ENCODE measurements at regions not wholly inside any gene's neighbourhood (a gene's known extent, or its start where the extent isn't known, plus 50 kb on each side); places are given as distances from the start of the nearest gene placed in this dataset.

GRCh38 chrX:19183761-19184477, 61.7 kb upstream of the ADGRG2 start (continued):
- TF ChIP-seq ZNF512 (CRISPR knock-in tag; IDR thresholded peaks at IDR 0.05; ENCODE audit: borderline replicate concordance): no peak
- TF ChIP-seq TCF7 (CRISPR knock-in tag; IDR thresholded peaks at IDR 0.05; ENCODE audit: low read depth): no peak
- no peak for TF ChIP-seq GTF2I (CRISPR knock-in tag; conservative IDR thresholded peaks at IDR 0.05)
- TF ChIP-seq ZMAT4 (CRISPR knock-in tag; IDR thresholded peaks at IDR 0.05): no peak
- TF ChIP-seq PREB (CRISPR knock-in tag; IDR thresholded peaks at IDR 0.05; ENCODE audit: borderline replicate concordance): no peak
- no peak for TF ChIP-seq ATF1 (CRISPR knock-in tag; IDR thresholded peaks at IDR 0.05)
- no peak for TF ChIP-seq SMAD3 (CRISPR knock-in tag; IDR thresholded peaks at IDR 0.05; ENCODE audit: borderline replicate concordance)
- TF ChIP-seq RELA (CRISPR knock-in tag; IDR thresholded peaks at IDR 0.05; ENCODE audit: borderline replicate concordance): no peak
- TF ChIP-seq SOX15 (CRISPR knock-in tag; IDR thresholded peaks at IDR 0.05): no peak
- TF ChIP-seq MYBL2 (CRISPR knock-in tag; IDR thresholded peaks at IDR 0.05): no peak
- no peak for TF ChIP-seq CBFB (CRISPR knock-in tag; IDR thresholded peaks at IDR 0.05; ENCODE audit: low read depth)
- TF ChIP-seq ZNF423 (CRISPR knock-in tag; IDR thresholded peaks at IDR 0.05): no peak

- DNase-seq (ENCODE audit: low spot score) (no peak), ATAC-seq (no peak)
- CTCF ChIA-PET: no interaction called here
- Mint-ChIP-seq H3K27ac (no peak overlapping the region), H3K36me3 (peaks cover 5% of the 10 kb centered on the region; the same call in 1 of the 2 replicates), H3K4me3 (no peak overlapping the region), H3K27me3 (ENCODE audit: low read depth) (no peaks in the 10 kb centered on the region; the same call in 1 of the 2 replicates), H3K9me3 (peaks cover 5% of the 10 kb centered on the region), H3K4me1 (peaks cover 15% of the 10 kb centered on the region)
- TF ChIP-seq CREM (CRISPR knock-in tag; IDR thresholded peaks at IDR 0.05): no peak
- no peak for TF ChIP-seq FOXJ3 (CRISPR knock-in tag; IDR thresholded peaks at IDR 0.05; ENCODE audit: borderline replicate concordance)
- TF ChIP-seq PRDM15 (CRISPR knock-in tag; IDR thresholded peaks at IDR 0.05): no peak
- no peak for TF ChIP-seq JAZF1 (CRISPR knock-in tag; IDR thresholded peaks at IDR 0.05)
- TF ChIP-seq SMAD4 (CRISPR knock-in tag; IDR thresholded peaks at IDR 0.05): no peak
- TF ChIP-seq USF1 (CRISPR knock-in tag; IDR thresholded peaks at IDR 0.05): no peak
- no peak for TF ChIP-seq NFE2L1 (CRISPR knock-in tag; IDR thresholded peaks at IDR 0.05)
- POLR2A ChIA-PET: no interaction called here
These were observed 66.3 kb upstream of the ADGRG2 start for GRCh38 chrX:19188566-19188965.
